ENCODE measurements at regions not wholly inside any gene's neighbourhood (a gene's known extent, or its start where the extent isn't known, plus 50 kb on each side); places are given as distances from the start of the nearest gene placed in this dataset.

DNA sequence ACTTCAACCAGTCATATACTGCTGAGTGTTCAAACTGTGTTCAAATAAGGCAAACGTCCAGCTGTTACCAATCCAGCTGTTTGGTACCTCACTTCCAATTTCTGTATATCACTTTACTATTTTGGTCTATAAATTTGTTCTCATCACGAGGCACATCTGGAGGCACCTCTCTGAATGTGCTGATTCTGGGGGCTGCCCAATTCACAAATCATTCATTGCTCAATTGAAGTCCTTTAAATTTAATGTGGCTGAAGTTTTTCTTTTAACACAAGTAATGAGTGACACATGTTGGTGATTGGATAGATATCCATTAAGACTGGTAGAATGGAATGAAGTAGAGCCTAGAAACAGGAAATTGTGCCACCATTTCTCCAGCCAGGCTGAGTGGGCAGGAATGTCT, 617.0 kb upstream of the TMEM132C start:
- TF ChIP-seq, protein P1, sequence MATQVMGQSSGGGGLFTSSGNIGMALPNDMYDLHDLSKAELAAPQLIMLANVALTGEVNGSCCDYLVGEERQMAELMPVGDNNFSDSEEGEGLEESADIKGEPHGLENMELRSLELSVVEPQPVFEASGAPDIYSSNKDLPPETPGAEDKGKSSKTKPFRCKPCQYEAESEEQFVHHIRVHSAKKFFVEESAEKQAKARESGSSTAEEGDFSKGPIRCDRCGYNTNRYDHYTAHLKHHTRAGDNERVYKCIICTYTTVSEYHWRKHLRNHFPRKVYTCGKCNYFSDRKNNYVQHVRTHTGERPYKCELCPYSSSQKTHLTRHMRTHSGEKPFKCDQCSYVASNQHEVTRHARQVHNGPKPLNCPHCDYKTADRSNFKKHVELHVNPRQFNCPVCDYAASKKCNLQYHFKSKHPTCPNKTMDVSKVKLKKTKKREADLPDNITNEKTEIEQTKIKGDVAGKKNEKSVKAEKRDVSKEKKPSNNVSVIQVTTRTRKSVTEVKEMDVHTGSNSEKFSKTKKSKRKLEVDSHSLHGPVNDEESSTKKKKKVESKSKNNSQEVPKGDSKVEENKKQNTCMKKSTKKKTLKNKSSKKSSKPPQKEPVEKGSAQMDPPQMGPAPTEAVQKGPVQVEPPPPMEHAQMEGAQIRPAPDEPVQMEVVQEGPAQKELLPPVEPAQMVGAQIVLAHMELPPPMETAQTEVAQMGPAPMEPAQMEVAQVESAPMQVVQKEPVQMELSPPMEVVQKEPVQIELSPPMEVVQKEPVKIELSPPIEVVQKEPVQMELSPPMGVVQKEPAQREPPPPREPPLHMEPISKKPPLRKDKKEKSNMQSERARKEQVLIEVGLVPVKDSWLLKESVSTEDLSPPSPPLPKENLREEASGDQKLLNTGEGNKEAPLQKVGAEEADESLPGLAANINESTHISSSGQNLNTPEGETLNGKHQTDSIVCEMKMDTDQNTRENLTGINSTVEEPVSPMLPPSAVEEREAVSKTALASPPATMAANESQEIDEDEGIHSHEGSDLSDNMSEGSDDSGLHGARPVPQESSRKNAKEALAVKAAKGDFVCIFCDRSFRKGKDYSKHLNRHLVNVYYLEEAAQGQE (IDR thresholded peaks at IDR 0.05; ENCODE audit: insufficient replicate concordance, low read depth), result no peak
- TF ChIP-seq, protein P2, sequence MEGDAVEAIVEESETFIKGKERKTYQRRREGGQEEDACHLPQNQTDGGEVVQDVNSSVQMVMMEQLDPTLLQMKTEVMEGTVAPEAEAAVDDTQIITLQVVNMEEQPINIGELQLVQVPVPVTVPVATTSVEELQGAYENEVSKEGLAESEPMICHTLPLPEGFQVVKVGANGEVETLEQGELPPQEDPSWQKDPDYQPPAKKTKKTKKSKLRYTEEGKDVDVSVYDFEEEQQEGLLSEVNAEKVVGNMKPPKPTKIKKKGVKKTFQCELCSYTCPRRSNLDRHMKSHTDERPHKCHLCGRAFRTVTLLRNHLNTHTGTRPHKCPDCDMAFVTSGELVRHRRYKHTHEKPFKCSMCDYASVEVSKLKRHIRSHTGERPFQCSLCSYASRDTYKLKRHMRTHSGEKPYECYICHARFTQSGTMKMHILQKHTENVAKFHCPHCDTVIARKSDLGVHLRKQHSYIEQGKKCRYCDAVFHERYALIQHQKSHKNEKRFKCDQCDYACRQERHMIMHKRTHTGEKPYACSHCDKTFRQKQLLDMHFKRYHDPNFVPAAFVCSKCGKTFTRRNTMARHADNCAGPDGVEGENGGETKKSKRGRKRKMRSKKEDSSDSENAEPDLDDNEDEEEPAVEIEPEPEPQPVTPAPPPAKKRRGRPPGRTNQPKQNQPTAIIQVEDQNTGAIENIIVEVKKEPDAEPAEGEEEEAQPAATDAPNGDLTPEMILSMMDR (IDR thresholded peaks at IDR 0.05; ENCODE audit: insufficient read depth, low read length), result no peak
- TF ChIP-seq SPI1 (IDR thresholded peaks at IDR 0.05; ENCODE audit: borderline replicate concordance, low read depth), result no peak
- TF ChIP-seq POLR2AphosphoS5 (IDR thresholded peaks at IDR 0.05; ENCODE audit: low read depth), result no peak
- TF ChIP-seq GABPA (IDR thresholded peaks at IDR 0.05; ENCODE audit: low read depth), result no peak

DNA sequence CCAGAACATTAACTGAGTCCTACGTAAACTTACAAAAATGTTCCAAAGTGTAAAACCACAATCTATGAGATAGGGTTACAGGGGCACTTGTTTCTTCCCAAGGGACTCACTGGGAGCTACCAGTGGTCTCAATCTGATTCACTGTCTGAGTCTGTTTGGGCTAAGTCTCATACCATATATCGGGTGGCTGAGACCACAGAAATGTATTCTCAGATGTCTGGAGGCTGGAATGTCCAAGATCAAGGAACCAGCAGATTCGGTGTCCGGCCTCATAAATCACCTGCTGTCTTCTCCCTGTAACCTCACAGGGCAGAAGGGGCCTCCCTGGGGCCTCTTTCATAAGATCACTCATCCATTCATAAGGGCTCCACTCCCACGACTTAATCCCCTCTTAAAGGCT, 616.3 kb upstream of the TMEM132C start:
- H3K27me3 ChIP-seq (ENCODE audit: insufficient read depth, poor library complexity, severe bottlenecking), result no peaks in the 10 kb centered on the region
- no peak for DNase-seq (ENCODE audit: low read depth in 1 of 2, low spot score in 1 of 2)
- no peak overlapping the region for H3K4me3 ChIP-seq (replicated peaks; ENCODE audit: insufficient read depth, low read length)
- H3K27ac ChIP-seq (replicated peaks), result no peak overlapping the region
- no peak for TF ChIP-seq POLR2AphosphoS5 (IDR thresholded peaks at IDR 0.05; ENCODE audit: low read depth)
- TF ChIP-seq, protein P1 (IDR thresholded peaks at IDR 0.05; ENCODE audit: insufficient replicate concordance, low read depth), result no peak
- TF ChIP-seq, protein P2 (IDR thresholded peaks at IDR 0.05; ENCODE audit: insufficient read depth, low read length), result no peak
- no peak for TF ChIP-seq SPI1 (IDR thresholded peaks at IDR 0.05; ENCODE audit: borderline replicate concordance, low read depth)
- TF ChIP-seq GABPA (IDR thresholded peaks at IDR 0.05; ENCODE audit: low read depth), result no peak

More for the DNA sequence above, 617.0 kb upstream of the TMEM132C start:
- no peak for DNase-seq (ENCODE audit: low read depth in 1 of 2, low spot score in 1 of 2)
- Histone ChIP-seq H3K27me3 (ENCODE audit: insufficient read depth, poor library complexity, severe bottlenecking) (no peaks in the 10 kb centered on the region), H3K4me3 (replicated peaks; ENCODE audit: insufficient read depth, low read length) (no peak overlapping the region), H3K27ac (replicated peaks) (no peak overlapping the region)

DNA sequence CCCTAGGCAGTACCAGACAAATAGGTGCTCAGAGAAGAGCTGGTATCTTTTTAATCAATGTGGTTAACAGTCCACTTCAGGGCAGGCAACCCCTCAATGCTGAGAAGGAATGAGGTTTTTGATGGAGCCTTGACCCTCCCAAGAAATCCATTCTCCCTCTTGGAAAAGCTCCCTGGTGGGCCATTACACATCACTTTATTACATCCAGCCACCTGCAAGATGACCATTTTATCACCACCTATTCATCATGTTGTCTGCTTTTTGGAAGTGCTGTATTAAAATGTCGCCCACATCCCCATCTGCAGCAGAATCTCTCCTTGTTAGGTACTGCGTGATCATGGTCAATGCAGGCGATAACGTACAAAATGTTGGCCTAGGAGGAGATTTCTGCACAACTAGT, 614.7 kb upstream of the TMEM132C start:
- TF ChIP-seq, protein P1 (IDR thresholded peaks at IDR 0.05; ENCODE audit: insufficient replicate concordance, low read depth), result no peak
- no peak for TF ChIP-seq SPI1 (IDR thresholded peaks at IDR 0.05; ENCODE audit: borderline replicate concordance, low read depth)
- no peak for TF ChIP-seq POLR2AphosphoS5 (IDR thresholded peaks at IDR 0.05; ENCODE audit: low read depth)
- TF ChIP-seq GABPA (IDR thresholded peaks at IDR 0.05; ENCODE audit: low read depth), result no peak
- TF ChIP-seq, protein P2 (IDR thresholded peaks at IDR 0.05; ENCODE audit: insufficient read depth, low read length), result no peak
- Histone ChIP-seq H3K4me3 (replicated peaks; ENCODE audit: insufficient read depth, low read length) (no peak overlapping the region), H3K27ac (replicated peaks) (no peak overlapping the region), H3K27me3 (ENCODE audit: insufficient read depth, poor library complexity, severe bottlenecking) (no peaks in the 10 kb centered on the region)
- no peak for DNase-seq (ENCODE audit: low read depth in 1 of 2, low spot score in 1 of 2)

Data from HL-60 (cell line).